ENCODE measurements at regions not wholly inside any gene's neighbourhood (a gene's known extent, or its start where the extent isn't known, plus 50 kb on each side); places are given as distances from the start of the nearest gene placed in this dataset.

DNA sequence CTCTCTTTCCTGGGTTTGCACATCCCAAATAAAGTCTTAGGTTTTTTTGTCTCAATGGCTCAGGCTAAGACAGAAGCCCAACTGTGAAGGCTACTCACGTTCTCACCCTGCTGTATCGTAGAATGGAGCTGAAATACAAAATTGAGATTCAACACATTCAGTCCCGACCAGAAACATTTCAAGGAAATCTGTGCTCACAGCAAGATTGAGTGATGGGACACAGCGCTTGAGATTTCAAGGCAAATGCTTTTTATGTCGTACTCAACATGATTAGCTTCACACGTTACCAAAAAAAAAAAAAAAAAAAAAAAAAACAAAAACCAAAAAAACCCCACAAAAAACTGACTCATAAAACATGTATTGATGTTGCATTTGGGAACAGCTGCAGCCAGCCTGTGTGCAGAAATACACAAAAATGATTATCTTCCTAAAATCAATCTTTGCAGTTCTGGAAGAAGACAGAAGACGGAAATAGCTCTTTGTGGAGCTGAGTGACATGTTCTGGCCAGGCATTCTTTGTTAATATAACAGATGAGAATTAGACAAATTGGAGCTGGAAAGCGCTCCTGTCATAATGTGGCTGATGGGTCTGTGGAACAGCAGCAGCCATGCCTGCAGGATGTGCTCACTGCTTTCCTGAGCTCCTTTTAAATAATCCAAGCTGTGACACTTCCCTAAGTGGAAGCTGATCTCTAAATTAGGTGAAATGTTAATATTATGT, 453.2 kb downstream of the LPIN1 start:
- H3K27ac ChIP-seq = no peak overlapping the region
- H3K4me1 ChIP-seq = peaks cover 0 to 12% (median 0%) of the 10 kb centered on the region in 4 donors
- no peaks in the 10 kb centered on the region for H3K36me3 ChIP-seq
- no peaks in the 10 kb centered on the region for H3K9me3 ChIP-seq
- TF ChIP-seq EP300 (IDR thresholded peaks at IDR 0.05) (no peak), POLR2A (IDR thresholded peaks at IDR 0.05) (no peak)
- TF ChIP-seq, protein P1, sequence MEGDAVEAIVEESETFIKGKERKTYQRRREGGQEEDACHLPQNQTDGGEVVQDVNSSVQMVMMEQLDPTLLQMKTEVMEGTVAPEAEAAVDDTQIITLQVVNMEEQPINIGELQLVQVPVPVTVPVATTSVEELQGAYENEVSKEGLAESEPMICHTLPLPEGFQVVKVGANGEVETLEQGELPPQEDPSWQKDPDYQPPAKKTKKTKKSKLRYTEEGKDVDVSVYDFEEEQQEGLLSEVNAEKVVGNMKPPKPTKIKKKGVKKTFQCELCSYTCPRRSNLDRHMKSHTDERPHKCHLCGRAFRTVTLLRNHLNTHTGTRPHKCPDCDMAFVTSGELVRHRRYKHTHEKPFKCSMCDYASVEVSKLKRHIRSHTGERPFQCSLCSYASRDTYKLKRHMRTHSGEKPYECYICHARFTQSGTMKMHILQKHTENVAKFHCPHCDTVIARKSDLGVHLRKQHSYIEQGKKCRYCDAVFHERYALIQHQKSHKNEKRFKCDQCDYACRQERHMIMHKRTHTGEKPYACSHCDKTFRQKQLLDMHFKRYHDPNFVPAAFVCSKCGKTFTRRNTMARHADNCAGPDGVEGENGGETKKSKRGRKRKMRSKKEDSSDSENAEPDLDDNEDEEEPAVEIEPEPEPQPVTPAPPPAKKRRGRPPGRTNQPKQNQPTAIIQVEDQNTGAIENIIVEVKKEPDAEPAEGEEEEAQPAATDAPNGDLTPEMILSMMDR (IDR thresholded peaks at IDR 0.05) = no peak
- H3K27me3 ChIP-seq = no peaks in the 10 kb centered on the region
- H3K4me3 ChIP-seq = no peak overlapping the region
- no peak for DNase-seq (ENCODE audit: low spot score in 2 of 2)
- 76 to 79% methylated on average over 8 of the region's 8 CpGs for WGBS, 2 donors

DNA sequence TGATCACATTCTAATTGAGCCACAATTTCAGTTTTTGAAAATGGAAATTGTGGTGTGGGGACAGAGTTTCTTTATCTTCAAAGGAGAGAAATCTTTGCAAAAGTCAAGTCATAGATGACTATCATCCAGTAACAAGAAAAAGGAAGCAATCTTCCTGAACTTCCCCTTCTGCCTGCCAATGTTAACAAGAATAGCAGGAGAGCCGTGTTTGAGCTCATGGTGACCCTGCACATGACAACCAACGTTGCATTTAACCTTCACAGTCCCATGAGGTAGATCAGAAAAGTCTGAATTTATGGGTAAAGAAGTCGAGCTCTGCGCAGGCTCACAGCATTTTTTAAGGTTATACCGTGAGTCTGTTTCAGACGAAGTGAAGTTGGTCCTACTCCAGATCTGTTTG, 454.9 kb downstream of the LPIN1 start:
- Histone ChIP-seq H3K27ac (no peak overlapping the region), H3K4me1 (peaks cover 0 to 12% (median 0%) of the 10 kb centered on the region in 4 donors), H3K36me3 (no peaks in the 10 kb centered on the region), H3K9me3 (no peaks in the 10 kb centered on the region), H3K4me3 (no peak overlapping the region), H3K27me3 (no peaks in the 10 kb centered on the region)
- TF ChIP-seq POLR2A (IDR thresholded peaks at IDR 0.05) (no peak), EP300 (IDR thresholded peaks at IDR 0.05) (peak in 1 of 2 donors; percentile 38)
- TF ChIP-seq, protein P1 (IDR thresholded peaks at IDR 0.05) = no peak
- WGBS, 2 donors = 51 to 65% methylated on average over 6 of the region's 6 CpGs
- peak in 1 of 2 donors; percentile 19 for DNase-seq (ENCODE audit: low spot score in 2 of 2)

DNA sequence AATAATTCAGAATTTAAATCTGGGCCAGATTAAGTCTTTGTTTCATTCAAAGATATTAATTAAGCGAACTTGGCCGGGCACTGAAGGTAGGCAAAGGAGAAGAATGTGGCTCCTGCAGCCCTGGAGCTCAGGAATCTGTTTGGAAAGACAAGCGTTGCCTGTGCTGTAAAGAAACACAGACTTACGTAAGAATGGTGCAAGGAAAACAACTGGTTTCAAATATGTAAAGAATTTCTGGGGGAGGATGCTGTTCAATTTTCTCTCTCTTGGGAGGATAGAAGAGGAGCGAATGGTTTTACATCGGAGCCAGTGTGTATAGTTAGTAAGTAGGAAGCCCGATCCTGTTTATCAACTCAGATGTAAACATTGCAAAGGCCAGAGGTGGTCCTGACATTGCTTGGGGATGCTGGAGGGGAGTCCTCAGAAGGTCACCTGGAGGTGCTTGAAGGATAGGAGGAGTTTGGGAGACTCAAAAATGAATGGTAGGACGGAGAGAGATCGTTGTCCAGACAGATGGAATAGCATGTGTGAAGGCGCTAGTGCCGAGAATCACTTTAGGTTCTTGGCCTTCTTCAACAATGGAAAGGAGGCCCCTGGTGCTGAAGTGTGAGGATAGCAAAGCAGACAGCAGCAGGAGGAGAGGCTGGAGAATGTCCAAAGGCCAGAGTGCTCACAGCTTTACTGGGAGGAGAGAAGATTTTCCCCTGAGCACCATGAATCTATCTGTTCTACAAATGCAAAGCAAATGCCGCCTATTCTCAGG, 456.1 kb downstream of the LPIN1 start:
- TF ChIP-seq, protein P1 (IDR thresholded peaks at IDR 0.05) = no peak
- TF ChIP-seq EP300 (IDR thresholded peaks at IDR 0.05) (no peak), POLR2A (IDR thresholded peaks at IDR 0.05) (no peak)
- Histone ChIP-seq H3K4me1 (peaks cover 0 to 12% (median 0%) of the 10 kb centered on the region in 4 donors), H3K36me3 (no peaks in the 10 kb centered on the region), H3K9me3 (no peaks in the 10 kb centered on the region), H3K27ac (no peak overlapping the region), H3K27me3 (no peaks in the 10 kb centered on the region), H3K4me3 (no peak overlapping the region)
- WGBS, 2 donors = 53 to 58% methylated on average over 12 of the region's 12 CpGs
- DNase-seq (ENCODE audit: low spot score in 2 of 2) = peak in 1 of 2 donors; percentile 13

DNA sequence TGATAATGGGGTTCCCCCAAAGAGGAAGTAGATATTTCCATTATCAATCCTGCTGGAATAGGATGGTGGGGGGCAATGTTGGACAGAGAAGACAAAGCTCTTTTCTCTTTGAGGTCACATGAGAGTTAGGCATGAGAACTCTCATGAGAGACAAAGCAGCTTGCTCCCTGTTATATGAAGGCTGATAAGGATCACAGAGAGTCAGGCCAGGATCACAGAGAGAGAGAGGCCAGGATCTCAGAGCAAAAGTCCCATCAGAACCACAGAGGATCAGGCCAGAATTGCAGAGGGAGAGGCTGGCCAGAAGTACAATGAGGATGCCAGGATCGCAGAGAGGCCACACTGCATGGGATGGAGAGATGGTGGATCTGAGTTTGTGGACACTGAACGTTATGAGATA, 457.1 kb downstream of the LPIN1 start:
- no peaks in the 10 kb centered on the region for H3K27me3 ChIP-seq
- H3K36me3 ChIP-seq = no peaks in the 10 kb centered on the region
- TF ChIP-seq EP300 (IDR thresholded peaks at IDR 0.05) = no peak
- TF ChIP-seq POLR2A (IDR thresholded peaks at IDR 0.05) = no peak
- TF ChIP-seq, protein P1 (IDR thresholded peaks at IDR 0.05) = no peak
- no peak overlapping the region for H3K27ac ChIP-seq
- no peak for DNase-seq (ENCODE audit: low spot score in 2 of 2)
- no peaks in the 10 kb centered on the region for H3K9me3 ChIP-seq
- 66 to 69% methylated on average over 2 of the region's 2 CpGs for WGBS, 2 donors
- no peak overlapping the region for H3K4me3 ChIP-seq
- peaks cover 0 to 12% (median 0%) of the 10 kb centered on the region in 4 donors for H3K4me1 ChIP-seq

DNA sequence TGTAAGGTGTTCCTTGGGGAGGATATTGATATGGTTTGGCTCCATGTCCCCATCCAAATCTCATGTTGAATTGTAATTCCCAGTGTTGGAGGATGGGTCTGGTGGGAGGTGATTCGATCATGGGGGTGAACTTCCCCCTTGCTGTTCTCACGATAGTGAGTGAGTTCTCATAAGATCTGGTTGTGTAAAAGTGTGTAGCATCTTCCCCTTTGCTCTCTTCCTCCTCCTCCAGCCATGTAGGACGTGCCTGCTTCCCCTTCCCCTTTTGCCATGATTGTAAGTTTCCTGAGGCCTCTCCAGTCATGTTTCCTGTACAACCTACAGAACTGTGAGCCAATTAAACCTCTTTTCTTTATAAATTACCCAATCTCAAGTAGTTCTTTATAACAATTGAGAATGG, 458.7 kb downstream of the LPIN1 start:
- 90 to 96% methylated on average over 3 of the region's 3 CpGs for WGBS, 2 donors
- DNase-seq (ENCODE audit: low spot score in 2 of 2) = no peak
- no peak for TF ChIP-seq EP300 (IDR thresholded peaks at IDR 0.05)
- TF ChIP-seq, protein P1 (IDR thresholded peaks at IDR 0.05) = no peak
- TF ChIP-seq POLR2A (IDR thresholded peaks at IDR 0.05) = no peak
- H3K4me3 ChIP-seq = no peak overlapping the region
- H3K4me1 ChIP-seq = peaks cover 0 to 12% (median 0%) of the 10 kb centered on the region in 4 donors
- H3K27me3 ChIP-seq = no peaks in the 10 kb centered on the region
- no peaks in the 10 kb centered on the region for H3K9me3 ChIP-seq
- H3K36me3 ChIP-seq = no peaks in the 10 kb centered on the region
- no peak overlapping the region for H3K27ac ChIP-seq

All from tibial nerve (tissue), 4 donors.